Fibroblast of pulmonary artery (primary cell): ENCODE measurements at regions not wholly inside any gene's neighbourhood (a gene's known extent, or its start where the extent isn't known, plus 50 kb on each side); places are given as distances from the start of the nearest gene placed in this dataset.

ENCODE experiments used
- DNase-seq: peaks from one replicate; pipeline ENCODE4 v3.0.0-alpha.2; 2010; ENCODE audit warnings: low read depth
- H3K4me3 ChIP-seq: replicated peaks from 2 replicates; pipeline ENCODE4 v1.5.1; 2011; ENCODE audit warnings: low read depth, mild to moderate bottlenecking, control low read depth, low read length, moderate library complexity
- TF ChIP-seq, protein P1 (sequence below): IDR thresholded peaks from 2 replicates; pipeline ENCODE4 v1.5.1; 2011; ENCODE audit warnings: mild to moderate bottlenecking, control low read depth, low read length, inconsistent platforms; ENCODE audit errors: missing control alignments

DNA sequence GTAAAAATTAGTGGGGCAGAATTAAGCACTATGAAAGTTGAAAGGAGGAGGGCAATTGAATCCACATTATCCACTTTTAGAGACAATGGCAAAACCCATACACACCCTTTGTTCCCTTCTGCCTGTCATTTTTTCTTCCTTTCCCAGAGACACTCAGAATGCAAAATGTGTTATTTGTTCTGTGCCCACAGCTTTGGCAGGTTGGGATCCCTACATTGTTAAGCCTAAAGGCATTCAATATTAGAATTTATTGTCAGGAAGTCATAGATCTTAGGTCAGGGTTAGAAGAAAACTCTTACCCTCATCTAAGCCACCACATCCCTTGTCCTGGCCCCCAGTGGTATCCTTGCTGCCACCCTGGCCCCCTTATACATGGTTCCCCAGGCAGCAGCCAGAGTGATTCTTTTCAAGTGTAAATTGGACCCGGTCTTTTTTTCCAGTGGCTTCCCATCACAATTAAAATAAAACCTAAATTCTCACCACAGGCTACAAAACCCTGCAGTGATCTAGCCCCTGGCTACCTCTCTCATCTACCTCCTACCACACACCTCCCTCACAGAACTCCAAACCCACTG, 470.1 kb upstream of the ATP11B start:
- no peak for DNase-seq
- TF ChIP-seq, protein P1, sequence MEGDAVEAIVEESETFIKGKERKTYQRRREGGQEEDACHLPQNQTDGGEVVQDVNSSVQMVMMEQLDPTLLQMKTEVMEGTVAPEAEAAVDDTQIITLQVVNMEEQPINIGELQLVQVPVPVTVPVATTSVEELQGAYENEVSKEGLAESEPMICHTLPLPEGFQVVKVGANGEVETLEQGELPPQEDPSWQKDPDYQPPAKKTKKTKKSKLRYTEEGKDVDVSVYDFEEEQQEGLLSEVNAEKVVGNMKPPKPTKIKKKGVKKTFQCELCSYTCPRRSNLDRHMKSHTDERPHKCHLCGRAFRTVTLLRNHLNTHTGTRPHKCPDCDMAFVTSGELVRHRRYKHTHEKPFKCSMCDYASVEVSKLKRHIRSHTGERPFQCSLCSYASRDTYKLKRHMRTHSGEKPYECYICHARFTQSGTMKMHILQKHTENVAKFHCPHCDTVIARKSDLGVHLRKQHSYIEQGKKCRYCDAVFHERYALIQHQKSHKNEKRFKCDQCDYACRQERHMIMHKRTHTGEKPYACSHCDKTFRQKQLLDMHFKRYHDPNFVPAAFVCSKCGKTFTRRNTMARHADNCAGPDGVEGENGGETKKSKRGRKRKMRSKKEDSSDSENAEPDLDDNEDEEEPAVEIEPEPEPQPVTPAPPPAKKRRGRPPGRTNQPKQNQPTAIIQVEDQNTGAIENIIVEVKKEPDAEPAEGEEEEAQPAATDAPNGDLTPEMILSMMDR = no peak
- H3K4me3 ChIP-seq = no peak overlapping the region

DNA sequence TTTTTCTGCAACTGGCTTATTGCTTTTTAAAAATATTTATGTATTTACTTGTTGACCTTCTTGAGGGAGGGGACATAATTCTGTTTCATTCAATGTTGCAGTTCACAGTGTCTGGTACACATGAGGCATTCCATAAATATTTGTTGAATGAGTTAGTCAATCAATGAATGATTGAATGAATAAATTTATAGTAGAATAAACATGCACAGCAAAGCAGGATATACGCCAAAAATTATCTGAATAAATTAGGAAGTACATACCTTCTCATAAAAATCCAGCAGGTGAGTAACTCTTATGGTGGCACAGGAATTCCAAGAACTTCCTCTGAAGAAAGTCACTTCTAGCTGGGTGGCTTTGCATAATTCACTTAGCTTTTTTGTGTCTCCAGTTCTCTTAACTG, 469.4 kb upstream of the ATP11B start:
- TF ChIP-seq, protein P1 = no peak
- no peak for DNase-seq

DNA sequence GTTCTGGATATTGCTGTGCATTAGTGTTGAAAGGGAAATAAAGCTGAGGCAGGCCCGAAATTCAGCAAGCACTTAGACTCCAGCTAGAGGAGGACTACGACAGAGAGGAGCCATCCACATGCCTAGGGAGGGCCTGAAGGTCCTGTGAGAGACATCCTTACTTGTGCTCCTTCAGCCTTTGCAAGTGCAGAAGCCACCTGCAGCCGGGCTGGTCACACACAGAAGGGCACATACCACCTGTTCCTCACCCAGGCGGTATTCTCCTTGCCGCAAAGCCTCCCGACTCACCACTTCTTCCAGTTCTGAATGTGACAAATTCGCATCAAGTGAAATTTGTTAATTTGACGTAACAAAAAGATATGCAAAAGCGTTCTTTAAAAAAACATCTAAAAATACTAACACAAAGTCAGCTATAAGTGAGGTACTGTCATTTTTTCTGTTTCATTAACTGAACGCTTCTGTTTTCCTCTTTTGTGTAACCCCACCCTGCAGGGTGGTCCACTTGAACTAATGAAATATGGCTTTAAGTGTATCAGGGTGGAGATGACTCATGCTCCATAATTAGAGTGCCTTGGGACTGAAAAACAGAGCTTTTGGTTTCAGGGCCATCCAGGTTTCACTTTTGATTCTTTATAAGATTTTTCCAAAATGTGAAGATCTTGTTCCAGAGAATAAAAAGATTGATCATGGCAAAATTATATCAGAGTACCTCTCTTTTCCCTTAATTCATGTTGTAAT, 467.9 kb upstream of the ATP11B start:
- DNase-seq = no peak
- TF ChIP-seq, protein P1 = no peak
- H3K4me3 ChIP-seq = no peak overlapping the region

More for the DNA sequence above, 469.4 kb upstream of the ATP11B start:
- no peak overlapping the region for H3K4me3 ChIP-seq

DNA sequence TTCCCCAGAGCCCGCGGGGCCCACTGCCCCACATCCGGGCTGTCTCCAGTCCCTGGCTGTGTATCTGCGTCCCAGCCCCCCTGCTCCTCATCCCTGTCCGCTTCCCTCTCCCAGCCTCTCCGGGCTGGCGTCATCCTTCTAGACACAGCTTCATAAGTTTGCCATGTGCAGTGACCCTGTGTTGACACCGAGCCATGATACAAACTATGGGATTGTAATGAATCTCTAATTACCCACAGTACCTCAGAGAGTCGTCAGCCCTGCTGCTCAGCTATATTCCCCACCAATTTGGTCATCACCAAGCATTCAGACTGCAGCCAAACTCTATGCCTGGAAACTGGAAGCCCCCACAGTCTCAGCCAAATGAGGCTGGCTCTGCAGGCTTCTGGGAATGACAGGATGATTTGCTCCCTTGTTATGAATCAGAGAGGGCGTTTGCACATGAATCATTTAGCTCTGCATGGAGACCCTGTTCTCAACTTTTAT, 466.1 kb upstream of the ATP11B start:
- no peak for DNase-seq
- TF ChIP-seq, protein P1 = no peak
- no peak overlapping the region for H3K4me3 ChIP-seq

DNA sequence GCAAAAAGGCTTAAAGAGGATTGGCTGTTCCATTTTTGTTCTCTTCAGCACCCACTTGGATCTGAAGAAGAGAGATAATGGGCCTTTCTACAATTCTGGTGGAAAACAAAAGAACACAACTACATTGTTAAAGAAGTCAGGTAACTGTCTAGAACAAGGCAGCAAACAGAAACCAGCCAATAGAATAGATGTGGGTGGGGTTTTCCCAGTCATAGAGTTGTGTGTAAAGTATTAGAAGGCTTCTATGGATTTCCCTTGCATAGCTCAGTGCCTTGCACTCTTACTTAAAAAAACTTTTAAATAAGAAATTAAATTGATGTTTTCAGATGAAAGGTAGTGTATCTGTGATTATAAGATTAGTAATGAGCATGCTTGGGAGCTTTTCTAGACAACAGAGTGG, 462.7 kb upstream of the ATP11B start:
- TF ChIP-seq, protein P1 = no peak
- no peak for DNase-seq

DNA sequence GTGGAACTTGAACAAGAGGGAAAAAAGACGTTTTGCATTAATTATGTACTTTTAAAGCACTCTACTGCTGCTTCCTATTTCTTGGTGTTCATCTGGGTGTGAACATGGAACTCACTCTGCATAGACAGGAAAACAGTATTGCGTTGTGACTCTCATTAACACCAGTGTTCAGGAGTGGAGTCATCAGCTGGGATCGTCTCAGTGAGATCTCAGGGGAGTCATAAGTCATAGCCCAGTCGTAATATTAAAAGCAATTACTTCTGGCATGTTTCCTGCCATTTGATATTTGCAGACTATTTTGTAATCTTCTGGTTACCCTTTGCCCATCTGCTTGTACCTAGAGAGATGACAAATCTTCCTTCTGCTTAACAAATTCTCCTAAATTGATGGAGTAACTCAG, 462.0 kb upstream of the ATP11B start:
- H3K4me3 ChIP-seq = no peak overlapping the region
- TF ChIP-seq, protein P1 = no peak
- DNase-seq = no peak

More for the DNA sequence above, 462.7 kb upstream of the ATP11B start:
- no peak overlapping the region for H3K4me3 ChIP-seq
